Cerebellar nuclear complex (tissue), 1 donor: ENCODE measurements at regions not wholly inside any gene's neighbourhood (a gene's known extent, or its start where the extent isn't known, plus 50 kb on each side); places are given as distances from the start of the nearest gene placed in this dataset.

Experiments
- DNase-seq, 2 experiments: peaks; one replicate each; lab custom pipeline; 2025; lab: John Stamatoyannopoulos, UW

GRCh38 chr3:107260207-107260606 is 117.0 kb upstream of the CCDC54 start:
- DNase-seq, result no peak

- no peak for DNase-seq
These were observed 113.8 kb upstream of the CCDC54 start for GRCh38 chr3:107263269-107264021.

- no peak for DNase-seq
These were observed 112.4 kb upstream of the CCDC54 start for GRCh38 chr3:107264888-107265287.

- no peak for DNase-seq
These were observed 111.7 kb upstream of the CCDC54 start for GRCh38 chr3:107265526-107265925.

- DNase-seq, result no peak
These were observed 108.8 kb upstream of the CCDC54 start for GRCh38 chr3:107268469-107268868.

- DNase-seq, result no peak
These were observed 108.1 kb upstream of the CCDC54 start for GRCh38 chr3:107269136-107269535.

- peak in 1 of 2 experiments; percentile 2 for DNase-seq
These were observed 105.4 kb upstream of the CCDC54 start for GRCh38 chr3:107271787-107272387.

GRCh38 chr3:107272471-107272870 is 104.8 kb upstream of the CCDC54 start:
- no peak for DNase-seq

GRCh38 chr3:107272885-107273284 is 104.4 kb upstream of the CCDC54 start:
- DNase-seq, result no peak

GRCh38 chr3:107273771-107274170 is 103.5 kb upstream of the CCDC54 start:
- no peak for DNase-seq

GRCh38 chr3:107275511-107275910 is 101.7 kb upstream of the CCDC54 start:
- DNase-seq, result no peak

- DNase-seq, result no peak
These were observed 93.3 kb upstream of the CCDC54 start for GRCh38 chr3:107283948-107284347.

- DNase-seq, result no peak
These were observed 92.6 kb upstream of the CCDC54 start for GRCh38 chr3:107284612-107285011.

GRCh38 chr3:107285197-107285596 is 92.0 kb upstream of the CCDC54 start:
- DNase-seq, result no peak

GRCh38 chr3:107289354-107289753 is 87.9 kb upstream of the CCDC54 start:
- no peak for DNase-seq

GRCh38 chr3:107294117-107294516 is 83.1 kb upstream of the CCDC54 start:
- DNase-seq, result no peak

- no peak for DNase-seq
These were observed 79.6 kb upstream of the CCDC54 start for GRCh38 chr3:107297597-107297996.

GRCh38 chr3:107307205-107307604 is 70.0 kb upstream of the CCDC54 start:
- DNase-seq, result no peak

GRCh38 chr3:107308716-107309115 is 68.5 kb upstream of the CCDC54 start:
- no peak for DNase-seq

- DNase-seq, result no peak
These were observed 67.9 kb upstream of the CCDC54 start for GRCh38 chr3:107309312-107309711.

GRCh38 chr3:107313711-107314110 is 63.5 kb upstream of the CCDC54 start:
- no peak for DNase-seq

GRCh38 chr3:107315141-107315540 is 62.1 kb upstream of the CCDC54 start:
- DNase-seq, result no peak

- DNase-seq, result no peak
These were observed 53.5 kb upstream of the CCDC54 start for GRCh38 chr3:107323723-107324122.

GRCh38 chr3:107325446-107325845 is 51.8 kb upstream of the CCDC54 start:
- no peak for DNase-seq
